Stimulated activated CD4-positive, alpha-beta T cell treated with anti-CD3 and anti-CD28 coated beads, TNF-alpha, amount 100 ng/mL, for 4 hours (primary cell): ENCODE measurements at regions not wholly inside any gene's neighbourhood (a gene's known extent, or its start where the extent isn't known, plus 50 kb on each side); places are given as distances from the start of the nearest gene placed in this dataset.
"Not testable (repeated sequence)": the region's sequence is repeated elsewhere in the genome, so short reads cannot be mapped to it uniquely, and the experiment has no call there.

Experiments
- DNase-seq, 3 experiments: peaks; one replicate each; pipeline ENCODE4 v3.0.0-alpha.2; 2020; ENCODE audit warnings: low read depth in 3 of 3

- no peak for DNase-seq
Observed at GRCh38 chr11:86749821-86750401, 50.4 kb upstream of the PRSS23 start.

DNA sequence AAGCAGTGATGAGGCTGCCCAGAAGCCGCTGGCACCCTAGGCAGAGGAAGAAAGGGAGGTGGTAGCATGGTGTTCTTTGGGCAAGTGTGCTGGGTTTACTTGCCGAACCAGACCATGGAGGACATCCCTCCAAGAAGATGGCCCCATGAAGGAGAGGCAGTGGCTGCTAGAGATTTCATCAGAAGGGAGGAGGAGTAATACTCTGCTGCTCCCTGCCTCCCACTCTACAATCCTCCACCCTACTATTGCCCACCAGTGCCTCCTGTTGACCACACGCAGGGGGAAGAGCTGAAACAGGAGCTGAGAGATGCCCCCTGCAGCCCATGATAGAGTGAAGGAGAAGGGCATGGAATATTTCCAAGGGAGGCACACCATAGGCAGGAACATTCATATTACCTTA lies 51.0 kb upstream of the PRSS23 start:
- no peak for DNase-seq

DNA sequence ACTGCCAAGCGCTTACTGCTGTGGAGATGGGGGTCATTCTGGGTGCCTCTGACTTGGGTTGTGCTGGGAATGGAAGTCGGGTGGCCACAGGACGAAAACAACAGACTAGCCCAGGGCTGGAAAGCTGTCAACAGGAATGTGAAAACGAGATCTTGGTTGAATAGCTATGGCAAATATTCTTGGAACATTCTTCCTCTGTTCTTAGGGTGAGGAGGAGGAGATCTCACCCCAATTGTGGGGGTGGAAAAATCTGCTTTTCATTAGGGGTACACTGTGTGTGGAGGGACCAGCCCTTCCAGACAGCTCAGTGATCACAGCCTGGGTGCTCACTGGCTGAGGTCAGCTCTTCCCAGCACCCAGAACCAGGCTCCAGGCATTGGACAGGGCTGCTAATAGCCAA lies 52.0 kb upstream of the PRSS23 start:
- no peak for DNase-seq

DNA sequence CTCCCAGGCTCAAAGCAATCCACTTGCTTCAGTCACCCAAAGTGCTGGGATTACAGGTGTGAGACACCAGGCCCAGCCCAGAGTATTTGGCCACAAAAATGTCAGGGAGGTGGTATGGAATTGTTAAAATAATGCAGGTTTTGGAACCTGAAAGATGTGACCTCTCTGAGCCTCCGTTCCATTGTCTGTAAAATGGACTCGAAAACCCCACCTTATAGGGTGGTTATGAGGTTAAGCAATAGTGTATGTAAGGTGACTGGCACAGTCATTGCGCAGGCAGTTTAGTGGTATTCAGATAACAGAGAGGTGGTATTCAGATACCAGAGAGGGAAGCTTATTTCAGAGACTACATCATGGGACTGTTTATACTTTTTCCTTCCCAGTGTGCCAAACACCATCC lies 52.5 kb upstream of the PRSS23 start:
- no peak for DNase-seq

DNA sequence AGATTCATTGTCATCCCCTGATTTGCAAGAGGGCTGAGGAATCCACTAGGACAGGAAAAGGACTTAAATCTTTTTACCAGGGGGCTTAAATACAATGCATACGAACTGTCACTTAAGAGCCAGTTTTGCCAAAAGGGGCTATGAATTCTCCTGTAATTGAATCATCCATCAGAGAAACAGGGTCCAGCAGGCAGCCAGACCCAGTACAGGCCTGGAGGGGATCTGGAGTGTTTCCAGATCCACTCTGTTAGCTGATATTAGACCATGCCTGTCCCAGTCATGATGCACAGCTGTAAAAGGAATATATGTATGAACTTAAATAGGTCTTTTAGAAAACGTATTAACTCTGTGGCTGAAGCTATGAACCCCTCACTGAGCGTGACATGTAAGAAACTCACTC lies 53.8 kb upstream of the PRSS23 start:
- no peak for DNase-seq

GRCh38 chr11:86745571-86745970 lies 54.8 kb upstream of the PRSS23 start:
- no peak for DNase-seq

DNA sequence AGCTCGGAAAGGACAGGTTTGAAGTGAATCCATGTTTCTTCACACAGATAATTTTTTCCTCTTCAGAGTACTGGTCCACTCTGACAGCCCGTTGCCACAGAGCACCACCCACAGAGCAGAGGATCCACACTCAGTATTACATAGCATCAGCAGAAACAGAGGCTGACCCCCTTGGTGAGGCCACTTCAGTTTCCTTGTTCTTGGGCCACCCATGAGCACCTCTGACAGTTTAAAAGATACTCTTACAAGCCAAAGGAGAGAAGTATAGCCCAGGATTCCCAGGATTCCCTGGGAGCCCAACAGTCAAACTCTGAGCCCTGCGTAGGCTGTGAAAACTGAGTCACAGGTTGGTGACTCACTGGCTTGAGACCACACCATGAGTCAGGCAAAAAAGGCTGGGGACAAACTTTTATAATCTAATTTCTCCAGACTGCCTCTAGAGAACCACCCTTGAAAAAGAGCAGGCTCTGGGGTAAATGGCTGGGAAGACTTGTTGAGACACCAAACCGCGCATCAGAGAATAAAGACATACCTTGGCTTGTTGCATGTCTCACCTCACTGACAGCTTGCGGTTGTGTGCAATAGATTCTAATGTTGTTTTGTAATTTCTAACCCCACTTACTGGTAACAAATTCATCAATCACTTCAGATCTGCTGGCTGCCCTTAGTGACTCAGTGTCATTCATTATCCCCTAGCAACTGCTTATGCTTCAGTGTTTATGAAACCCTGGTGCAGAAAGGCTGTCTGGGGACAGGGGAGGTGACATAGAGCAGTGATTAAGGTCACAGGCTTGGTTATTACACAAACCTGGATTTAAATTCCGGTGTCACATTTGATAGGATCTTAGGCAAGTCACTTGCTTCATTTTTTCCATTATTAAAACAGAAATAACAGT lies 56.9 kb upstream of the PRSS23 start:
- peak in 1 of 3 experiments; percentile 4 for DNase-seq

DNA sequence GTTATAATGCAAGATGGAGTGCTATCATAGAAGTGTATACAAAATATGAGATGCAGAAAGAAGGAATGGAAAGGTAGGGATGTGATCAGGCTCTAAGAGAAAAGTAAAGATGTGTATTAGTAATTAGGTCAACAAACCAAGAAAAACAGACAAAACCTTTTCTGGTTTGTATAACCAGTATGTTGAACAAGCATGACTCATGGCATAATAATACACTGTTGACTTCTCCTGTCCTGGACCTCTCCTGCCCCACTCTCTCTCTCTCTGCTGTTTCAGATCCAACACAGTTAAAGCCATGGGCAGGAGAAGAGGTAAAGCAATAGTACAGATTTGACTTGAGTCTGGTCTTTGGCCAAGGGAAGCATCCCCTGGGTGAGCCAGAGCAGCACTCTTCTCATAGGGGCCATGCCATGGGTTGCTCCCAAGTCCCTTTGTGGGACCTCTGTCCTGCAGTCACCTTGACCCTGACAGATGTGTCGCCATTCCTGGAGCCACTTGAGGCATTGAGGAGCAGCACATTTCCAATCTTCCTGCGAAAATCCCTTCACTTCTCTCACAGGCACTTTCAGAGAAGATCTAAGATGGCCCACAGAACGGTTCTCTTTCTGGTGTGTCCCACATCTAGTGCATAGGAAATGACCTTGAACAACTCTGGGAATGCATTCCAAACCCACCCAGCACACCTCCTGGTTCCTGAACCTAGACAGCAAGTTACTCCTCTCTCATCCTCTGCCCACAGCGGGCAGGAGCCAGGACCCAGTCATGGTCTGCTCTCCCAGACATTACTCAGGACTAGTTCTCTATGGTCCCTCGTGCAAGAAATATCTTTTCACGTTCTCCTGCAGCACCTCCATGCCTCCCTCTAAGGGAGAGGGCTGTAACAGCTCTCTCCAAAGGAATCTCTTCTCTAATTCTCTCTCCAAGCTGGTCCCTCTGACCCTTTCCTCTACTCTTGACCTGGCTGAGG lies 58.2 kb upstream of the PRSS23 start:
- DNase-seq = no peak

GRCh38 chr11:86741484-86741835 lies 58.9 kb upstream of the PRSS23 start:
- DNase-seq = no peak

DNA sequence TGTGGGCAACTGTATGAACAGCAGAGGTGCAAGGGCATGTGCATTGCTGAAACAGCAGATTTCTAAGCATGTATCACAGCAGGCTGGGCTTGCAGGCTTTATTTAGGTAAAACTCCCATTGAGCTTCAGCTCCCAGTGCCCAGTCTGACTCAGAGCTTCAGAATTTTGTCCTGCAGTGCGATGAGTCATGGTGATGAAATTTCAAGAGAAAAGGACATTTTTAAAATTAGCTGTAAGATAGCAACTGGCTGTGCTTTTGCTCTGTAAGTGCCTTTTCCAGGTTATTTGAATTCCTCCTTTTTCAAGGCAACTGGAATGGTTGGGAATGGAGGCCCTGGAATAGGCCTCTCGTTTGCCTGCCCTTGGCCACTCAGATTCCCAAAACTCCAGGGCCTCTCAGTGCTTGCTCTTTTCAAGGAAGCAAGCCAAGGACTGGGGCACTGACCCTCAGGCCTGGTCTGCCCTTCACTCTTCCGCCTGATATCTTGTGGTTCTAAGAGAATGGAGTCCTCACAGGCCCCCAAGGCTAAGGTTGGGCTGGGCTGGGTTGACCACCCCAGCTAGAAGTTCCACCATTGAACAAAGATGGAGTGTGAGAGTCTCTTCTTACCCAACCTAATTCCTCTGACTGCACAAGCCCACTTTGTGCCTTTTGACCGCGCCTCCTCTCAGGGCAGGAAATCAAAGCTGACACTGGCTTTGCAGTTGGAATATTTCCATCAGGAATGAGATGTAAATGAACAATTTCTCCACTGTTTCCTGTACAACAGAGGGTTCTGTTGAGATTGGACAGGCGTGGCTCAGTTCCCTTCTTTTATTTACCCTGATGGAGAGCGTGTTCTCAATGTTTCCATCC lies 59.5 kb upstream of the PRSS23 start:
- no peak for DNase-seq

GRCh38 chr11:86738568-86738967 lies 61.8 kb upstream of the PRSS23 start:
- no peak for DNase-seq

- DNase-seq = no peak
Observed at GRCh38 chr11:86737737-86738136, 62.6 kb upstream of the PRSS23 start.

- no peak for DNase-seq
Observed at GRCh38 chr11:86737230-86737629, 63.1 kb upstream of the PRSS23 start.

GRCh38 chr11:86736291-86737143 lies 63.8 kb upstream of the PRSS23 start:
- DNase-seq = no peak

DNA sequence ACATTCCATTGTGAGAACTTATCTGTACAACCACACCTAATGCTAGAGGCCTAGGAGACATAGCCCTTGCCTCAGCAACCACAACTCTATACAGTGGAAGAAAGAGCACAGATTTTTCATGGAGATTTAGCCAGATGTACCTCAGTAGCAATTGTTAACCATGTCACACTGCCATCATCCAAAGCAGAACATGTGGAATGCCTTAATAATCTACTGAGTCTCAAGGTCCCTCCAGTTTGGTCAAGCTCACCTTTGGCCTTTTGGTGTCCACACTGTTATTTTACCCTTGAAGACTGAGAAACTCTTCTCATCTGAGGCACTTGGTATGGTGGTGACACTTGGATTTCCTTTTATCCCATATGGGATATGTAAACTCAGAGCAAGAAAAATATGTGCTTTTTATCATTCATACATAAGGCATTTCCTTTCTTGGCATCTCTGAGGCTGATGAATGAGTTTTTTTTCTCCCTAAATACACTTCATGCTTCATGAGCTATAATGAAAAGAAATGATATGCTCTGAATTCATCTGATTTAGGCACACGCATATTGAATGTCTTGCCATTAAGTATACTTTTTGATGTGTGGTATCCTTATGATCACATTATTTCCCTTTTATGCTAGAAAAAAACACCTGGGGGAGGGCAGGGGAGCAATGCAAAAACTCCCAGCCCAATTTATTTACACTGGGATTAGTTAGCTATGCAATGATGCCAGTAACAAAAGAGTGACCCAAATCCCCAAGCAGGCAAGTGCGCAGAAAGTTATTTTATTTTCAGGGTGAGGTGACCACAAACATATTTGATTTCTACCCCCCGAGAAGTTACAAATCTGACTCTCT lies 63.3 kb upstream of the ME3 start:
- no peak for DNase-seq

DNA sequence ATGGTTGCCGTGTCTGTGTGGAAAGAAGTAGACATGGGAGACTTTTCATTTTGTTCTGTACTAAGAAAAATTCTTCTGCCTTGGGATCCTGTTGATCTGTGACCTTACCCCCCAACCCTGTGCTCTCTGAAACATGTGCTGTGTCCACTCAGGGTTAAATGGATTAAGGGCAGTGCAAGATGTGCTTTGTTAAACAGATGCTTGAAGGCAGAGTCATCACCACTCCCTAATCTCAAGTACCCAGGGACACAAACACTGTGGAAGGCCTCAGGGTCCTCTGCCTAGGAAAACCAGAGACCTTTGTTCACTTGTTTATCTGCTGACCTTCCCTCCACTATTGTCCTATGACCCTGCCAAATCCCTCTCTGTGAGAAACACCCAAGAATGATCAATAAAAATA lies 60.3 kb upstream of the ME3 start:
- DNase-seq = not testable (repeated sequence)

GRCh38 chr11:86732286-86732685 lies 59.9 kb upstream of the ME3 start:
- not testable (repeated sequence) for DNase-seq

GRCh38 chr11:86729576-86729975 lies 57.2 kb upstream of the ME3 start:
- DNase-seq = not testable (repeated sequence)

DNA sequence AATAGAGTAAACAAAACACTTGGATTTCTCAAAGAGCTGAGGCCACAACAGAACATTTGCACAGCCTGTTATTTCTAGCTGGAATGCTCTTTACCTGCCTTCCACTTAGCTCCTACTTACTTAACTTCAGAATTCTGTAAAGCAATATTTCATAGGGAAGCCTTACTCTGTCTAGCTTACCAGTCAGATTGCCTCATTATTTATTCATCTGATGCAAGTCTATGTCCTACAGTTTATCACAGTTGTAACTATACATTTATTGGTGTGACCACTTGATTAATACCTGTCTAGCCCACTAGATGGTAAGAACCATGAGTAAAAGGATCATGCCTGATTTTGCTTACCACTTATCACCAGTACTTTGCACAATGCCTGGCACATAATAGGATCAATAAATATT lies 56.1 kb upstream of the ME3 start:
- DNase-seq = no peak
